ENCODE measurements at regions not wholly inside any gene's neighbourhood (a gene's known extent, or its start where the extent isn't known, plus 50 kb on each side); places are given as distances from the start of the nearest gene placed in this dataset.

DNA sequence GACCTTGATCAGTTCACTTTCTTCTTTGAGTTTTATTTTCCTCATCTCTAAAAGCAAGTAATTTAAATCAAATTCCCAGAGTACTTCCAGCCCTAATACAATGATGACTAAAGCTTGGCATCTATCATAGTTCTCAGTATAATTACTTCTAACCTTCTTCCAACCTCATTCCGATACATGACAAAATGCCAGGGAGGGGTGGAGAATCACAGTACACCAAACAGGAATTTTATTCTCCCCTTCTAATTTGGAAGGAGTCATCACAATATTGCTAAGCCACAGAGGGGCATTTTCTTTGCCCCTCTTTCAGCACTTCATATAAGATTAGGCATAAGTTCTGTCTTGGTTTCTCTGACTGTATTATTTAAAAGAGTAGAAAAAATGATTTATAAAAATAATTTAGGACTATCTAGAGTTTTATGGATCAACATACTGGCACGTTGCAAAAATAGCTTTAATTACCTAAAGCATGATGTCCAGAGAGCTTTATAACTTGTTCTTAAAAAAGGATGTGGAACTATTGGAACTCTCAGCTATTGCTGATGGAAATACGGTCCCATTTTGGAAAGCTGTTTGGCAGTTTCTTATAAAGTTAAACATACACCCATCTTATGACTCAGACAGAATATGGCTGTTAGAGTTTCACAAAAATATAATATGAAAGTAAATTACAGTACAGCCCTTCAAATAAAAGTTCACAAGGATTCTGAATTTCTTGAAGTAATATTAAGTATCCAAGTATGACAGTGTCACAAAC is 86.9 kb upstream of the UBE2E2 start:
- no peaks in the 10 kb centered on the region for H3K27me3 Mint-ChIP-seq
- no peak overlapping the region for H3K4me3 Mint-ChIP-seq
- ChIA-PET POLR2A (no interaction called here), CTCF (no interaction called here)
- H3K36me3 ChIP-seq (ENCODE audit: insufficient read depth, low read length): no peaks in the 10 kb centered on the region
- no peaks in the 10 kb centered on the region for H3K9me3 ChIP-seq (ENCODE audit: control insufficient read depth in 1 of 2, insufficient read depth in 1 of 2, low read length in 2 of 2)
- no peaks in the 10 kb centered on the region for H3K27me3 ChIP-seq (ENCODE audit: control insufficient read depth in 1 of 2, insufficient read depth in 2 of 2, low read length in 2 of 2)
- H3K36me3 Mint-ChIP-seq (ENCODE audit: low read depth): no peaks in the 10 kb centered on the region
- H3K4me1 Mint-ChIP-seq (ENCODE audit: low read depth): no peaks in the 10 kb centered on the region
- no peak overlapping the region for H3K27ac ChIP-seq (ENCODE audit: low read depth in 1 of 2, low read length in 2 of 2)
- H3K27ac Mint-ChIP-seq: no peak overlapping the region
- intact Hi-C loops (cut with DNase I, micrococcal nuclease): no loop called here
- ATAC-seq (ENCODE audit: poor library complexity): no peak
- H3K4me1 ChIP-seq (ENCODE audit: insufficient read depth, low read length): no peaks in the 10 kb centered on the region
- H3K9me3 Mint-ChIP-seq: no peaks in the 10 kb centered on the region
- no peak for DNase-seq
- H3K4me3 ChIP-seq (ENCODE audit: low read length): no peak overlapping the region
- TF ChIP-seq CTCF (IDR thresholded peaks at IDR 0.05): no peak

GRCh38 chr3:23117856-23118255 is 85.3 kb upstream of the UBE2E2 start:
- no peak overlapping the region for H3K27ac Mint-ChIP-seq
- POLR2A ChIA-PET: no interaction called here

DNA sequence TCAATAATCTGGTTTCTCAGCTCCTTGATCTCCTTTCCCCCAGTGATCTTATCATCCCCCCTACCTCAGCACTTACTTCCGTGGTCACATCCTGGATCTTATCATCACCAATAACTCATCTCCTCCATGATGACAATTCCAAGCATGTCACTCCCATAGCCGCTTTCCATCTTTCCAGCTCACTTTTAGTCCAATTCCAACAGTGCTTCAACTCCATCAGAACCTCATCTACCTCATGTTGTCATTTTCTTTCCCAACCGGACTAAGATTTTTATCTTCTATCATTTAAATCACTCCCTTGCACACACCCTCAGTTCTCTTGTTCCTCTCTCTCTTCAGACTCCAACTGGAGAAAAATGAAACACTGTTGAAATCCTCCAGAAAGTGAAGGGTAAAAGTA is 75.9 kb upstream of the UBE2E2 start:
- Mint-ChIP-seq H3K27ac (no peak overlapping the region), H3K4me1 (ENCODE audit: low read depth) (no peaks in the 10 kb centered on the region), H3K9me3 (no peaks in the 10 kb centered on the region), H3K4me3 (no peak overlapping the region), H3K36me3 (ENCODE audit: low read depth) (no peaks in the 10 kb centered on the region), H3K27me3 (peaks cover 8% of the 10 kb centered on the region)
- H3K36me3 ChIP-seq (ENCODE audit: insufficient read depth, low read length): no peaks in the 10 kb centered on the region
- H3K4me1 ChIP-seq (ENCODE audit: insufficient read depth, low read length): no peaks in the 10 kb centered on the region
- CTCF ChIA-PET: no interaction called here
- intact Hi-C loops (cut with DNase I, micrococcal nuclease): no loop called here
- H3K27ac ChIP-seq (ENCODE audit: low read depth in 1 of 2, low read length in 2 of 2): no peak overlapping the region
- TF ChIP-seq CTCF (IDR thresholded peaks at IDR 0.05): no peak
- H3K4me3 ChIP-seq (ENCODE audit: low read length): no peak overlapping the region
- no peaks in the 10 kb centered on the region for H3K9me3 ChIP-seq (ENCODE audit: control insufficient read depth in 1 of 2, insufficient read depth in 1 of 2, low read length in 2 of 2)
- no peaks in the 10 kb centered on the region for H3K27me3 ChIP-seq (ENCODE audit: control insufficient read depth in 1 of 2, insufficient read depth in 2 of 2, low read length in 2 of 2)
- POLR2A ChIA-PET: no interaction called here
- DNase-seq (no peak), ATAC-seq (ENCODE audit: poor library complexity) (no peak)

More at GRCh38 chr3:23117856-23118255, 85.3 kb upstream of the UBE2E2 start:
- Histone ChIP-seq H3K4me3 (ENCODE audit: low read length) (no peak overlapping the region), H3K9me3 (ENCODE audit: control insufficient read depth in 1 of 2, insufficient read depth in 1 of 2, low read length in 2 of 2) (no peaks in the 10 kb centered on the region), H3K36me3 (ENCODE audit: insufficient read depth, low read length) (no peaks in the 10 kb centered on the region), H3K27ac (ENCODE audit: low read depth in 1 of 2, low read length in 2 of 2) (no peak overlapping the region), H3K27me3 (ENCODE audit: control insufficient read depth in 1 of 2, insufficient read depth in 2 of 2, low read length in 2 of 2) (no peaks in the 10 kb centered on the region), H3K4me1 (ENCODE audit: insufficient read depth, low read length) (no peaks in the 10 kb centered on the region)
- Mint-ChIP-seq H3K4me3 (no peak overlapping the region), H3K9me3 (no peaks in the 10 kb centered on the region), H3K4me1 (ENCODE audit: low read depth) (no peaks in the 10 kb centered on the region), H3K36me3 (ENCODE audit: low read depth) (no peaks in the 10 kb centered on the region), H3K27me3 (no peaks in the 10 kb centered on the region)
- no peak for TF ChIP-seq CTCF (IDR thresholded peaks at IDR 0.05)
- DNase-seq: no peak
- ATAC-seq (ENCODE audit: poor library complexity): no peak
- CTCF ChIA-PET: no interaction called here
- intact Hi-C loops (cut with DNase I, micrococcal nuclease): no loop called here

Data from CD4-positive, alpha-beta T cell (primary cell).